Stomach (tissue), 4 donors: ENCODE measurements at regions not wholly inside any gene's neighbourhood (a gene's known extent, or its start where the extent isn't known, plus 50 kb on each side); places are given as distances from the start of the nearest gene placed in this dataset.

Experiments
- CTCF ChIP-seq, 7 experiments: fragments of 450-650 bp in 4 of 7; fragments of 200-600 bp in 3 of 7; sonication (generic) in 3 of 7; IDR thresholded peaks; one replicate each; pipeline ENCODE4 v1.5.1; 2016 to 2019; ENCODE audit warnings: antibody characterized with exemption in 7 of 7, control low read depth in 2 of 7, mild to moderate bottlenecking in 1 of 7
- POLR2A ChIP-seq, 4 donors: fragments of 450-650 bp; IDR thresholded peaks; one replicate each; pipeline ENCODE4 v1.6.1; 2016; ENCODE audit warnings: antibody characterized with exemption in 4 of 4, control low read depth in 2 of 4, mild to moderate bottlenecking in 1 of 4, moderate library complexity in 1 of 4

DNA sequence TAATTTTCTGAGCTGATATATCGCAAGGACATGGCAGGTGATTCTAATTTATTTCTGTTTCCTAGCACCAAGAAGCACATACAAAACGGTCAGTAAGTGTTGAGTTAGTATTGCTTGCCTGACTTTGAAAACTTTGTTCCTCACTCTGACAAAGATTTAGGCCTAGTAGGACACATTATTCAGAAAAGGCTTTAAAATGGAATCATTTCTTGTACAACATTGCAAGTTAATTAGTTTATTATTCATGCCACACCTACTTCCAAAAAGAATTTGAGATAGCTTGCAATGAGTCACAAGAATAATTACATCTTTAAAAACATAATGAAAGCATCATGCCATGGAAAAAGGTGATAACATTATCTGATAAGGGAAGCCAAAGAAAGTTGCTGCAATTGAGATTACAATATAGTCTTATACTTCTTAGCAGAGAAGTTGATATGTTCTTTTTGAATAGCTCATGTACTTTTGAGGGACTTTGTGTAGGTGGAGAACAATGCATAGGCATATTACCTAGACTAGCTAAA, 474.2 kb downstream of the KLF5 start:
- TF ChIP-seq POLR2A (IDR thresholded peaks at IDR 0.05) (no peak), CTCF (IDR thresholded peaks at IDR 0.05) (no peak)
